ENCODE measurements at regions not wholly inside any gene's neighbourhood (a gene's known extent, or its start where the extent isn't known, plus 50 kb on each side); places are given as distances from the start of the nearest gene placed in this dataset.

DNA sequence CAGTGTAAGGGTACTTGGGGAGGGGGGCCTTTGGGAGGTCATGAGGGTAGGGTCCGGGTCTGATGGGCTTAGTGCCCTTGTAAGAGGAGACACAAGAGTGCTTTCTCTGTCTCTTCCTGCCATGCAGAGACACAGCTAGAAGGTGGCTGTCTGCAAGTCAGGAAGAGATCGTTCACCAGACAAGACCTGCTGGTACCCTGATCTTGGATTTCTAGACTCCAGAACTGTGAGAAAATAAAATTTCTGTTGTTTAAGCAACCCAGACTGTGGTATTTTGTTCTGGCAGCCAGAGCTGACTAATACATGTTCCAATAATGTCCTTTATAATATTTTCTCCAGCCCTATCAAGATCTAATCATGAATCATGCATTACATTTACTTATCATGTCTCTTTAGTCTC, 130.0 kb upstream of the VEPH1 start:
- TF ChIP-seq, protein P1, sequence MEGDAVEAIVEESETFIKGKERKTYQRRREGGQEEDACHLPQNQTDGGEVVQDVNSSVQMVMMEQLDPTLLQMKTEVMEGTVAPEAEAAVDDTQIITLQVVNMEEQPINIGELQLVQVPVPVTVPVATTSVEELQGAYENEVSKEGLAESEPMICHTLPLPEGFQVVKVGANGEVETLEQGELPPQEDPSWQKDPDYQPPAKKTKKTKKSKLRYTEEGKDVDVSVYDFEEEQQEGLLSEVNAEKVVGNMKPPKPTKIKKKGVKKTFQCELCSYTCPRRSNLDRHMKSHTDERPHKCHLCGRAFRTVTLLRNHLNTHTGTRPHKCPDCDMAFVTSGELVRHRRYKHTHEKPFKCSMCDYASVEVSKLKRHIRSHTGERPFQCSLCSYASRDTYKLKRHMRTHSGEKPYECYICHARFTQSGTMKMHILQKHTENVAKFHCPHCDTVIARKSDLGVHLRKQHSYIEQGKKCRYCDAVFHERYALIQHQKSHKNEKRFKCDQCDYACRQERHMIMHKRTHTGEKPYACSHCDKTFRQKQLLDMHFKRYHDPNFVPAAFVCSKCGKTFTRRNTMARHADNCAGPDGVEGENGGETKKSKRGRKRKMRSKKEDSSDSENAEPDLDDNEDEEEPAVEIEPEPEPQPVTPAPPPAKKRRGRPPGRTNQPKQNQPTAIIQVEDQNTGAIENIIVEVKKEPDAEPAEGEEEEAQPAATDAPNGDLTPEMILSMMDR (IDR thresholded peaks at IDR 0.05): no peak
- no peak for DNase-seq
- H3K36me3 Mint-ChIP-seq (ENCODE audit: low read depth): no peaks in the 10 kb centered on the region

DNA sequence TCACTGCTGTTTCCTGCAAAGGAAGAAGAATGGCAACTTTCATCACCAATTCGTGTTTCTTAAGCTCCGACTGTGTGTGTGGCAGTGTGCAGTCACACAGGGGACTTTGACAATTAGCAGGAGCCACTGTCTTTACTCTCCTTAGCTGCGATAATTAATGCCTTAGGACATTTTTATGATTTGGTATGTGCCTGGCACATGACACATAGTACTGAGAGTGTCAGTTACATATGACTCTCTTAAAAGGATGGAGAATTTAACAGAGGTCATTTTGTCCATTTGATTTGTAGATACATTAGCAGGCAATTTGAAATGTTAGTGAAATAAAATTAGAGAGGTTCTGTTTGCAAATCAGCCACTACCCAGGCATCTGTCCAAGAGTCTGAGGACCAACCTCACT, 128.9 kb upstream of the VEPH1 start:
- H3K4me3 Mint-ChIP-seq: no peak overlapping the region

More for the DNA sequence above, 130.0 kb upstream of the VEPH1 start:
- peaks cover 17% of the 10 kb centered on the region for H3K4me1 Mint-ChIP-seq
- H3K27ac Mint-ChIP-seq: no peak overlapping the region
- peaks cover 21% of the 10 kb centered on the region for H3K9me3 Mint-ChIP-seq
- peaks cover 2% of the 10 kb centered on the region for H3K27me3 Mint-ChIP-seq (ENCODE audit: low read depth, poor library complexity)
- no peak overlapping the region for H3K4me3 Mint-ChIP-seq

DNA sequence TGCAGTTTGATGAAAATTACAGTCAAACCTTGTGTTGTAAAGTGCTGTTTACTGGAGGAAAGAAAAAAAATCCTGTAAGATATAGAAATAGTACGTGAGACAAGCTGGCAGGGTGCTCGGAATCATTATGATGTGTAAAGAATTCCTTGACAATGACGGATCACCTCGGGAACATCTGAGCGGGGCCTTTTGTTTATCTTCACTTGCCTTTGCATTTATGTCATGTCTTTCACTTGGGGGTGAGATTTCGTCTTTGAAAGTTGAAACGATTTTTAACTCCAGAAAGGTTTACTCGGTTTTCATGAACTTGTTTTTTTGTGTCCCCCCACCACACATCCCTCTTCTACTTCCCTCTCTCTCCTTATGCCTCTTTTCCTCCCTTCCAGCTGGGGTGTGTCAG, 128.3 kb upstream of the VEPH1 start:
- peak overlapping the region; percentile 30 for H3K27ac Mint-ChIP-seq
- no peak overlapping the region for H3K4me3 Mint-ChIP-seq
- H3K36me3 Mint-ChIP-seq (ENCODE audit: low read depth): no peaks in the 10 kb centered on the region

More for the DNA sequence above, 128.9 kb upstream of the VEPH1 start:
- Mint-ChIP-seq H3K9me3 (peaks cover 10% of the 10 kb centered on the region), H3K27ac (no peak overlapping the region), H3K4me1 (peaks cover 17% of the 10 kb centered on the region), H3K36me3 (ENCODE audit: low read depth) (no peaks in the 10 kb centered on the region), H3K27me3 (ENCODE audit: low read depth, poor library complexity) (peaks cover 2% of the 10 kb centered on the region)
- TF ChIP-seq, protein P1 (IDR thresholded peaks at IDR 0.05): no peak
- DNase-seq: no peak

DNA sequence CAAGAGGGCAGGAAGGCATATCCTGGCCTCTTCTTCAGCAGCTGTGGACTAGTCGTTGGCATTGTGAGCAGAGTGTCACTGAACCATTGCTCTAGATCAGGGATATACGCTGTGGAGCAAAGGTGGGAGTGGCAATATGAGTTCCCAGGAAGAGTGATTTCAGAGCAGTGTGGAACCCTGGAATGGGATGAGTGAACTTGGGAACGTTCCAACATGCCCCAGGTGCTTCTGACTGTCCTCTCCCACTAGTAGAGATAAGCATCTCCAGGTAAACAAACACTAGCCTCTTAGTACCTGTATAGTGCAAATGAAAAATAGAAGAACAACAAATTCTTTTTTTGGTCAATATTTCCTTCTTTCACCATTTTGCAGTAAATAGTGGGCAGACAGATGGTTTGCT, 123.6 kb upstream of the VEPH1 start:
- Mint-ChIP-seq H3K36me3 (ENCODE audit: low read depth) (no peaks in the 10 kb centered on the region), H3K27ac (no peak overlapping the region), H3K4me3 (no peak overlapping the region), H3K9me3 (no peaks in the 10 kb centered on the region), H3K27me3 (ENCODE audit: low read depth, poor library complexity) (peaks cover 2% of the 10 kb centered on the region), H3K4me1 (peaks cover 7% of the 10 kb centered on the region)
- TF ChIP-seq, protein P1 (IDR thresholded peaks at IDR 0.05): no peak
- no peak for DNase-seq

More for the DNA sequence above, 128.3 kb upstream of the VEPH1 start:
- no peak for DNase-seq
- peaks cover 4% of the 10 kb centered on the region for H3K9me3 Mint-ChIP-seq
- peaks cover 2% of the 10 kb centered on the region for H3K27me3 Mint-ChIP-seq (ENCODE audit: low read depth, poor library complexity)
- TF ChIP-seq, protein P1 (IDR thresholded peaks at IDR 0.05): no peak
- peaks cover 17% of the 10 kb centered on the region for H3K4me1 Mint-ChIP-seq

DNA sequence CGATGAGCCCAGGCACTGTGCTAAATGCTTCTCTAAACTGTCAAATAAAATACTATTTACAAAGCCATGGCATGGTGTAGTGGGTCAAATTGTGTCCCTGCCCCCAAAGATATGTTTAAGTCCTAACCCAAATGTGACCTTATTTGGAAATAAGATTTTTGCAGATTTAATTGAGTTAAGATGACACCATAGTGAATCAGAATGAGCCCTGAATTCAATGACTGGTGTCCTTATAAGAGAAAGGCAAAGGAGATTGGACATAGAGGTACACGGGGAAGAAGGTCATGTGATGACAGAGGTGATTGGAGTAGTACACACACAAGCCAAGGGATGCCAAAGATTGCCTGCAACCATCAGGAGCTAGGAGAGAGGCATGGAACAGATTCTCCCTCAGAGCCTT, 121.6 kb upstream of the VEPH1 start:
- Mint-ChIP-seq H3K9me3 (no peaks in the 10 kb centered on the region), H3K27me3 (ENCODE audit: low read depth, poor library complexity) (peaks cover 5% of the 10 kb centered on the region), H3K4me3 (no peak overlapping the region), H3K36me3 (ENCODE audit: low read depth) (no peaks in the 10 kb centered on the region), H3K4me1 (no peaks in the 10 kb centered on the region), H3K27ac (no peak overlapping the region)
- TF ChIP-seq, protein P1 (IDR thresholded peaks at IDR 0.05): no peak
- DNase-seq: no peak

DNA sequence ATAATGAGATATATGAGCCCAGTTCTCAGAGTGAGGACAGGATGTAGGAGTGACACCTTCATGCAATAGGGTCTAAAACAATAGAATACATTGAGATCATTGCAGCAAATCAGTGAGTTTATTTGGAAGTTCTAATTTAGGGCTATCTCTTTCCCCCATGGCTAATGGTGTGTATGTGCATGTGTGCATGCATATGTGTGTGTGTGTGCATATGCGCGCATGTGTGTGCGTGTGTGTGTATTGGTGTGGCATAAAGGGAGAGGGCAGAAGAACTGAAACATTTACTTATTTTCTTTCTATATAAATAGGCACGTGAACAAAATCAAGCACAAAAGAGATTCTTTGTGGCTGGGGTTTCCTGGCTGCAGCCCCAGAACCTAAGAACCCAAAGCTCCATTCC, 115.7 kb upstream of the VEPH1 start:
- TF ChIP-seq, protein P1 (IDR thresholded peaks at IDR 0.05): no peak

More for the DNA sequence above, 115.7 kb upstream of the VEPH1 start:
- Mint-ChIP-seq H3K27ac (no peak overlapping the region), H3K4me3 (no peak overlapping the region), H3K27me3 (ENCODE audit: low read depth, poor library complexity) (peaks cover 9% of the 10 kb centered on the region), H3K4me1 (peaks cover 6% of the 10 kb centered on the region), H3K36me3 (ENCODE audit: low read depth) (no peaks in the 10 kb centered on the region), H3K9me3 (no peaks in the 10 kb centered on the region)
- no peak for DNase-seq

Data from nephron progenitor cell (in vitro differentiated cells).